Ascending aorta (tissue), 2 donors: ENCODE measurements at regions not wholly inside any gene's neighbourhood (a gene's known extent, or its start where the extent isn't known, plus 50 kb on each side); places are given as distances from the start of the nearest gene placed in this dataset.

ENCODE experiments used
- DNase-seq, 2 donors: peaks; one replicate each; pipeline ENCODE4 v3.0.0-alpha.2; 2019; ENCODE audit warnings: low spot score in 2 of 2
- H3K27ac ChIP-seq, 2 donors: fragments of 200-600 bp; sonication (generic); one replicate each; pipeline ENCODE4 v1.5.1; 2016 to 2017; ENCODE audit warnings: mild to moderate bottlenecking in 1 of 2
- H3K27me3 ChIP-seq: fragments of 200-600 bp; sonication (generic); one replicate; pipeline ENCODE4 v1.5.1; 2017
- H3K36me3 ChIP-seq, 2 donors: fragments of 200-600 bp; sonication (generic); one replicate each; pipeline ENCODE4 v1.5.1; 2016
- H3K4me1 ChIP-seq, 2 donors: fragments of 200-600 bp; sonication (generic); one replicate each; pipeline ENCODE4 v1.5.1; 2016 to 2017; ENCODE audit warnings: mild to moderate bottlenecking in 1 of 2
- H3K4me3 ChIP-seq, 2 donors: fragments of 200-600 bp; sonication (generic); one replicate each; pipeline ENCODE4 v1.5.1; 2016 to 2017; ENCODE audit warnings: mild to moderate bottlenecking in 1 of 2
- H3K9me3 ChIP-seq, 2 donors: fragments of 200-600 bp; sonication (generic); one replicate each; pipeline ENCODE4 v1.5.1; 2016
- CTCF ChIP-seq, 3 experiments: fragments of 200-600 bp in 2 of 3; fragments of 450-650 bp in 1 of 3; sonication (generic) in 2 of 3; IDR thresholded peaks; one replicate each; pipeline ENCODE4 v1.5.1; 2016 to 2019; ENCODE audit warnings: antibody characterized with exemption in 3 of 3, mild to moderate bottlenecking in 1 of 3, moderate library complexity in 1 of 3
- intact Hi-C: fragments of 100-400 bp; cut with DNase I; formaldehyde crosslinking; loops from one replicate; pipeline ENCODE4 v1.15.1; 2023

- intact Hi-C loops, result no loop called here
- no peak for DNase-seq
- Histone ChIP-seq H3K9me3 (no peaks in the 10 kb centered on the region), H3K4me3 (no peak overlapping the region), H3K4me1 (no peaks in the 10 kb centered on the region), H3K27me3 (no peaks in the 10 kb centered on the region), H3K27ac (no peak overlapping the region), H3K36me3 (no peaks in the 10 kb centered on the region)
- no peak for TF ChIP-seq CTCF (IDR thresholded peaks at IDR 0.05)
Measured at GRCh38 chr1:213669512-213669911, 318.3 kb upstream of the PROX1 start.

- intact Hi-C loops, result no loop called here
- H3K9me3 ChIP-seq, result no peaks in the 10 kb centered on the region
- no peaks in the 10 kb centered on the region for H3K36me3 ChIP-seq
- no peaks in the 10 kb centered on the region for H3K4me1 ChIP-seq
- no peak for DNase-seq
- H3K4me3 ChIP-seq, result no peak overlapping the region
- no peak for TF ChIP-seq CTCF (IDR thresholded peaks at IDR 0.05)
- H3K27ac ChIP-seq, result no peak overlapping the region
- H3K27me3 ChIP-seq, result no peaks in the 10 kb centered on the region
Measured at GRCh38 chr1:213669964-213670691, 317.6 kb upstream of the PROX1 start.

- intact Hi-C loops, result no loop called here
- TF ChIP-seq CTCF (IDR thresholded peaks at IDR 0.05), result no peak
- Histone ChIP-seq H3K27ac (no peak overlapping the region), H3K4me1 (no peaks in the 10 kb centered on the region), H3K36me3 (no peaks in the 10 kb centered on the region), H3K4me3 (no peak overlapping the region), H3K9me3 (no peaks in the 10 kb centered on the region), H3K27me3 (no peaks in the 10 kb centered on the region)
- DNase-seq, result no peak
Measured at GRCh38 chr1:213670692-213671023, 317.1 kb upstream of the PROX1 start.

GRCh38 chr1:213675043-213675442 lies 312.7 kb upstream of the PROX1 start:
- Histone ChIP-seq H3K27me3 (no peaks in the 10 kb centered on the region), H3K4me1 (no peaks in the 10 kb centered on the region), H3K36me3 (no peaks in the 10 kb centered on the region), H3K9me3 (no peaks in the 10 kb centered on the region), H3K4me3 (no peak overlapping the region), H3K27ac (no peak overlapping the region)
- no peak for DNase-seq
- intact Hi-C loops, result no loop called here
- no peak for TF ChIP-seq CTCF (IDR thresholded peaks at IDR 0.05)

GRCh38 chr1:213676736-213677135 lies 311.0 kb upstream of the PROX1 start:
- Histone ChIP-seq H3K27me3 (no peaks in the 10 kb centered on the region), H3K36me3 (no peaks in the 10 kb centered on the region), H3K9me3 (no peaks in the 10 kb centered on the region), H3K4me3 (no peak overlapping the region), H3K4me1 (no peaks in the 10 kb centered on the region), H3K27ac (no peak overlapping the region)
- TF ChIP-seq CTCF (IDR thresholded peaks at IDR 0.05), result no peak
- intact Hi-C loops, result no loop called here
- no peak for DNase-seq

- Histone ChIP-seq H3K4me1 (no peaks in the 10 kb centered on the region), H3K27me3 (no peaks in the 10 kb centered on the region), H3K9me3 (no peaks in the 10 kb centered on the region), H3K27ac (no peak overlapping the region), H3K36me3 (no peaks in the 10 kb centered on the region), H3K4me3 (no peak overlapping the region)
- DNase-seq, result no peak
- no peak for TF ChIP-seq CTCF (IDR thresholded peaks at IDR 0.05)
- intact Hi-C loops, result no loop called here
Measured at GRCh38 chr1:213678348-213678747, 309.4 kb upstream of the PROX1 start.
